HG03066 (cell line): ENCODE measurements at regions not wholly inside any gene's neighbourhood (a gene's known extent, or its start where the extent isn't known, plus 50 kb on each side); places are given as distances from the start of the nearest gene placed in this dataset.
"Not testable (repeated sequence)": the region's sequence is repeated elsewhere in the genome, so short reads cannot be mapped to it uniquely, and the experiment has no call there.

Experiments
- ATAC-seq: cut with Tn5 transposase; IDR thresholded peaks from one replicate; pipeline ENCODE4 v1.9.1; 2021; ENCODE audit warnings: low read depth; ENCODE audit not compliant: unreplicated experiment

- no peak for ATAC-seq
These were observed 64.1 kb upstream of the MMS22L start for GRCh38 chr6:97347111-97347510.

GRCh38 chr6:97361286-97361685, 78.3 kb upstream of the MMS22L start:
- ATAC-seq = no peak

- no peak for ATAC-seq
These were observed 81.3 kb upstream of the MMS22L start for GRCh38 chr6:97364327-97364726.

- not testable (repeated sequence) for ATAC-seq
These were observed 99.1 kb upstream of the MMS22L start for GRCh38 chr6:97382071-97382470.

- ATAC-seq = no peak
These were observed 109.7 kb upstream of the MMS22L start for GRCh38 chr6:97392735-97393134.

- ATAC-seq = peak; percentile 91
These were observed 111.2 kb upstream of the MMS22L start for GRCh38 chr6:97394160-97394748.

GRCh38 chr6:97396880-97397279, 113.9 kb upstream of the MMS22L start:
- ATAC-seq = no peak

- no peak for ATAC-seq
These were observed 116.2 kb upstream of the MMS22L start for GRCh38 chr6:97399208-97399607.

- ATAC-seq = no peak
These were observed 118.5 kb upstream of the MMS22L start for GRCh38 chr6:97401533-97401932.

- ATAC-seq = no peak
These were observed 122.9 kb upstream of the MMS22L start for GRCh38 chr6:97405818-97406409.

GRCh38 chr6:97406633-97407032, 123.6 kb upstream of the MMS22L start:
- no peak for ATAC-seq

- no peak for ATAC-seq
These were observed 128.6 kb upstream of the MMS22L start for GRCh38 chr6:97411610-97412009.

GRCh38 chr6:97412511-97412910, 129.5 kb upstream of the MMS22L start:
- no peak for ATAC-seq

GRCh38 chr6:97422171-97422570, 139.2 kb upstream of the MMS22L start:
- no peak for ATAC-seq

GRCh38 chr6:97423190-97423589, 140.2 kb upstream of the MMS22L start:
- ATAC-seq = peak; percentile 43

GRCh38 chr6:97427648-97428047, 144.6 kb upstream of the MMS22L start:
- ATAC-seq = peak; percentile 86

GRCh38 chr6:97437087-97437486, 154.1 kb upstream of the MMS22L start:
- no peak for ATAC-seq

- ATAC-seq = no peak
These were observed 155.1 kb upstream of the MMS22L start for GRCh38 chr6:97438011-97438671.

GRCh38 chr6:97440590-97441176, 157.7 kb upstream of the MMS22L start:
- no peak for ATAC-seq

- ATAC-seq = no peak
These were observed 160.5 kb upstream of the MMS22L start for GRCh38 chr6:97443408-97444080.

- no peak for ATAC-seq
These were observed 162.4 kb upstream of the MMS22L start for GRCh38 chr6:97445407-97445806.
